ENCODE measurements at regions not wholly inside any gene's neighbourhood (a gene's known extent, or its start where the extent isn't known, plus 50 kb on each side); places are given as distances from the start of the nearest gene placed in this dataset.

- CTCF ChIA-PET: no interaction called here
Measured at GRCh38 chr7:35900651-35901050, 99.8 kb downstream of the SEPTIN7 start.

GRCh38 chr7:35905555-35905954, 104.7 kb downstream of the SEPTIN7 start:
- in situ Hi-C loops (cut with HindIII; ENCODE audit: low pct_unique_long_range_greater_than_20kb, low sequenced_read_pairs) (no loop called here), intact Hi-C loops (cut with micrococcal nuclease; ENCODE audit: unreplicated experiment) (no loop called here)
- no peak overlapping the region for H3K4me3 ChIP-seq (ENCODE audit: low read depth in 2 of 2, low read length in 2 of 2)
- BruUV-seq (replicated peaks): no TSS peak
- peaks cover 32% of the 10 kb centered on the region for H3K36me3 ChIP-seq (ENCODE audit: control insufficient read depth, insufficient read depth, low read length)
- TF ChIP-seq POLR2AphosphoS5 (IDR thresholded peaks at IDR 0.05; ENCODE audit: low read depth, low read length) (no peak), SIN3A (IDR thresholded peaks at IDR 0.05; ENCODE audit: borderline replicate concordance, insufficient read depth, low read depth, low read length) (no peak), TCF7L2 (IDR thresholded peaks at IDR 0.05; ENCODE audit: low read depth, low read length) (no peak)
- TF ChIP-seq, protein P1, sequence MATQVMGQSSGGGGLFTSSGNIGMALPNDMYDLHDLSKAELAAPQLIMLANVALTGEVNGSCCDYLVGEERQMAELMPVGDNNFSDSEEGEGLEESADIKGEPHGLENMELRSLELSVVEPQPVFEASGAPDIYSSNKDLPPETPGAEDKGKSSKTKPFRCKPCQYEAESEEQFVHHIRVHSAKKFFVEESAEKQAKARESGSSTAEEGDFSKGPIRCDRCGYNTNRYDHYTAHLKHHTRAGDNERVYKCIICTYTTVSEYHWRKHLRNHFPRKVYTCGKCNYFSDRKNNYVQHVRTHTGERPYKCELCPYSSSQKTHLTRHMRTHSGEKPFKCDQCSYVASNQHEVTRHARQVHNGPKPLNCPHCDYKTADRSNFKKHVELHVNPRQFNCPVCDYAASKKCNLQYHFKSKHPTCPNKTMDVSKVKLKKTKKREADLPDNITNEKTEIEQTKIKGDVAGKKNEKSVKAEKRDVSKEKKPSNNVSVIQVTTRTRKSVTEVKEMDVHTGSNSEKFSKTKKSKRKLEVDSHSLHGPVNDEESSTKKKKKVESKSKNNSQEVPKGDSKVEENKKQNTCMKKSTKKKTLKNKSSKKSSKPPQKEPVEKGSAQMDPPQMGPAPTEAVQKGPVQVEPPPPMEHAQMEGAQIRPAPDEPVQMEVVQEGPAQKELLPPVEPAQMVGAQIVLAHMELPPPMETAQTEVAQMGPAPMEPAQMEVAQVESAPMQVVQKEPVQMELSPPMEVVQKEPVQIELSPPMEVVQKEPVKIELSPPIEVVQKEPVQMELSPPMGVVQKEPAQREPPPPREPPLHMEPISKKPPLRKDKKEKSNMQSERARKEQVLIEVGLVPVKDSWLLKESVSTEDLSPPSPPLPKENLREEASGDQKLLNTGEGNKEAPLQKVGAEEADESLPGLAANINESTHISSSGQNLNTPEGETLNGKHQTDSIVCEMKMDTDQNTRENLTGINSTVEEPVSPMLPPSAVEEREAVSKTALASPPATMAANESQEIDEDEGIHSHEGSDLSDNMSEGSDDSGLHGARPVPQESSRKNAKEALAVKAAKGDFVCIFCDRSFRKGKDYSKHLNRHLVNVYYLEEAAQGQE (IDR thresholded peaks at IDR 0.05; ENCODE audit: insufficient read depth in 1 of 2, low read depth in 2 of 2, low read length in 1 of 2): no peak
- TF ChIP-seq, protein P2, sequence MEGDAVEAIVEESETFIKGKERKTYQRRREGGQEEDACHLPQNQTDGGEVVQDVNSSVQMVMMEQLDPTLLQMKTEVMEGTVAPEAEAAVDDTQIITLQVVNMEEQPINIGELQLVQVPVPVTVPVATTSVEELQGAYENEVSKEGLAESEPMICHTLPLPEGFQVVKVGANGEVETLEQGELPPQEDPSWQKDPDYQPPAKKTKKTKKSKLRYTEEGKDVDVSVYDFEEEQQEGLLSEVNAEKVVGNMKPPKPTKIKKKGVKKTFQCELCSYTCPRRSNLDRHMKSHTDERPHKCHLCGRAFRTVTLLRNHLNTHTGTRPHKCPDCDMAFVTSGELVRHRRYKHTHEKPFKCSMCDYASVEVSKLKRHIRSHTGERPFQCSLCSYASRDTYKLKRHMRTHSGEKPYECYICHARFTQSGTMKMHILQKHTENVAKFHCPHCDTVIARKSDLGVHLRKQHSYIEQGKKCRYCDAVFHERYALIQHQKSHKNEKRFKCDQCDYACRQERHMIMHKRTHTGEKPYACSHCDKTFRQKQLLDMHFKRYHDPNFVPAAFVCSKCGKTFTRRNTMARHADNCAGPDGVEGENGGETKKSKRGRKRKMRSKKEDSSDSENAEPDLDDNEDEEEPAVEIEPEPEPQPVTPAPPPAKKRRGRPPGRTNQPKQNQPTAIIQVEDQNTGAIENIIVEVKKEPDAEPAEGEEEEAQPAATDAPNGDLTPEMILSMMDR (IDR thresholded peaks at IDR 0.05): no peak
- ChIA-PET POLR2A (interaction anchor here (0.7 kb wide), 1 partner anchor 172 kb away, joined by 4 read pairs; no protein-coding TSS in a partner anchor), CTCF (interaction anchor here (0.7 kb wide), 2 partner anchors 101 to 195 kb away, joined by 3 read pairs; no protein-coding TSS in a partner anchor)
- H3K27ac ChIP-seq (ENCODE audit: low read length): no peak overlapping the region
- no peak for DNase-seq (ENCODE audit: low read depth, low spot score)
- H3K27me3 ChIP-seq (ENCODE audit: control insufficient read depth, insufficient read depth, low read length): no peaks in the 10 kb centered on the region
- H3K4me1 ChIP-seq (ENCODE audit: control insufficient read depth, insufficient read depth, low read length): no peaks in the 10 kb centered on the region
- no peak for ATAC-seq
- no peaks in the 10 kb centered on the region for H3K9me3 ChIP-seq (ENCODE audit: control insufficient read depth, insufficient read depth, low read depth, low read length)

More at GRCh38 chr7:35900651-35901050, 99.8 kb downstream of the SEPTIN7 start:
- ATAC-seq: no peak
- Histone ChIP-seq H3K4me3 (ENCODE audit: low read depth in 2 of 2, low read length in 2 of 2) (no peak overlapping the region), H3K27ac (ENCODE audit: low read length) (no peak overlapping the region), H3K4me1 (ENCODE audit: control insufficient read depth, insufficient read depth, low read length) (no peaks in the 10 kb centered on the region), H3K9me3 (ENCODE audit: control insufficient read depth, insufficient read depth, low read depth, low read length) (no peaks in the 10 kb centered on the region), H3K27me3 (ENCODE audit: control insufficient read depth, insufficient read depth, low read length) (no peaks in the 10 kb centered on the region), H3K36me3 (ENCODE audit: control insufficient read depth, insufficient read depth, low read length) (peaks cover 54% of the 10 kb centered on the region)
- no peak for DNase-seq (ENCODE audit: low read depth, low spot score)
- in situ Hi-C loops (cut with HindIII; ENCODE audit: low pct_unique_long_range_greater_than_20kb, low sequenced_read_pairs) (no loop called here), intact Hi-C loops (cut with micrococcal nuclease; ENCODE audit: unreplicated experiment) (no loop called here)
- POLR2A ChIA-PET: no interaction called here
- TF ChIP-seq TCF7L2 (IDR thresholded peaks at IDR 0.05; ENCODE audit: low read depth, low read length): no peak
- TF ChIP-seq SIN3A (IDR thresholded peaks at IDR 0.05; ENCODE audit: borderline replicate concordance, insufficient read depth, low read depth, low read length): no peak
- TF ChIP-seq, protein P1 (IDR thresholded peaks at IDR 0.05; ENCODE audit: insufficient read depth in 1 of 2, low read depth in 2 of 2, low read length in 1 of 2): no peak
- TF ChIP-seq, protein P2 (IDR thresholded peaks at IDR 0.05): no peak
- TF ChIP-seq POLR2AphosphoS5 (IDR thresholded peaks at IDR 0.05; ENCODE audit: low read depth, low read length): no peak
- no TSS peak for BruUV-seq (replicated peaks)
